ENCODE measurements at regions not wholly inside any gene's neighbourhood (a gene's known extent, or its start where the extent isn't known, plus 50 kb on each side); places are given as distances from the start of the nearest gene placed in this dataset.

- TF ChIP-seq CTCF (IDR thresholded peaks at IDR 0.05; ENCODE audit: low read depth, low read length), result no peak
- peak in 1 of 2 donors; percentile 33 for DNase-seq (ENCODE audit: low read depth in 2 of 2)
- H3K4me3 ChIP-seq (replicated peaks in 1 of 2; ENCODE audit: low read depth in 2 of 2, low read length in 2 of 2), result no peak overlapping the region
These were observed 131.2 kb downstream of the MPP7 start for GRCh38 chr10:28171468-28172222.

GRCh38 chr10:28169525-28169924, 133.3 kb downstream of the MPP7 start:
- TF ChIP-seq CTCF (IDR thresholded peaks at IDR 0.05; ENCODE audit: low read depth, low read length), result no peak
- no peak overlapping the region for H3K4me3 ChIP-seq (replicated peaks in 1 of 2; ENCODE audit: low read depth in 2 of 2, low read length in 2 of 2)
- DNase-seq (ENCODE audit: low read depth in 2 of 2), result no peak

GRCh38 chr10:28160866-28161405, 141.9 kb downstream of the MPP7 start:
- TF ChIP-seq CTCF (IDR thresholded peaks at IDR 0.05; ENCODE audit: low read depth, low read length), result no peak
- DNase-seq (ENCODE audit: low read depth in 2 of 2), result no peak
- no peak overlapping the region for H3K4me3 ChIP-seq (replicated peaks in 1 of 2; ENCODE audit: low read depth in 2 of 2, low read length in 2 of 2)

- TF ChIP-seq CTCF (IDR thresholded peaks at IDR 0.05; ENCODE audit: low read depth, low read length), result no peak
- no peak for DNase-seq (ENCODE audit: low read depth in 2 of 2)
- no peak overlapping the region for H3K4me3 ChIP-seq (replicated peaks in 1 of 2; ENCODE audit: low read depth in 2 of 2, low read length in 2 of 2)
These were observed 145.5 kb downstream of the MPP7 start for GRCh38 chr10:28157379-28157778.

GRCh38 chr10:28155726-28156125, 147.1 kb downstream of the MPP7 start:
- no peak overlapping the region for H3K4me3 ChIP-seq (replicated peaks in 1 of 2; ENCODE audit: low read depth in 2 of 2, low read length in 2 of 2)
- DNase-seq (ENCODE audit: low read depth in 2 of 2), result no peak
- no peak for TF ChIP-seq CTCF (IDR thresholded peaks at IDR 0.05; ENCODE audit: low read depth, low read length)

GRCh38 chr10:28151636-28152035, 151.2 kb downstream of the MPP7 start:
- H3K4me3 ChIP-seq (replicated peaks in 1 of 2; ENCODE audit: low read depth in 2 of 2, low read length in 2 of 2), result no peak overlapping the region
- TF ChIP-seq CTCF (IDR thresholded peaks at IDR 0.05; ENCODE audit: low read depth, low read length), result no peak
- no peak for DNase-seq (ENCODE audit: low read depth in 2 of 2)
